Epithelial cell of proximal tubule (primary cell): ENCODE measurements at regions not wholly inside any gene's neighbourhood (a gene's known extent, or its start where the extent isn't known, plus 50 kb on each side); places are given as distances from the start of the nearest gene placed in this dataset.

Experiments used
- DNase-seq: peaks from one replicate; pipeline ENCODE4 v3.0.0-alpha.2; 2011; ENCODE audit warnings: low read depth
- H3K4me3 ChIP-seq: 2 replicates; pipeline ENCODE4 v1.5.1; 2011; ENCODE audit warnings: low read depth, mild to moderate bottlenecking, low read length
- CTCF ChIP-seq: conservative IDR thresholded peaks from 2 replicates; pipeline ENCODE4 v1.5.1; 2012; ENCODE audit warnings: low read depth, mild to moderate bottlenecking, low read length

- H3K4me3 ChIP-seq: no peak overlapping the region
- TF ChIP-seq CTCF: no peak
- no peak for DNase-seq
These were observed 202.8 kb downstream of the URI1 start for GRCh38 chr19:30144802-30145201.

- no peak overlapping the region for H3K4me3 ChIP-seq
- no peak for TF ChIP-seq CTCF
- no peak for DNase-seq
These were observed 203.4 kb downstream of the URI1 start for GRCh38 chr19:30145467-30145866.

GRCh38 chr19:30146346-30146745 lies 204.3 kb downstream of the URI1 start:
- H3K4me3 ChIP-seq: no peak overlapping the region
- no peak for TF ChIP-seq CTCF
- no peak for DNase-seq

- TF ChIP-seq CTCF: no peak
- DNase-seq: no peak
- H3K4me3 ChIP-seq: no peak overlapping the region
These were observed 206.2 kb downstream of the URI1 start for GRCh38 chr19:30148039-30148790.

GRCh38 chr19:30148803-30149202 lies 206.8 kb downstream of the URI1 start:
- DNase-seq: no peak
- no peak for TF ChIP-seq CTCF
- no peak overlapping the region for H3K4me3 ChIP-seq

- DNase-seq: no peak
- H3K4me3 ChIP-seq: no peak overlapping the region
- no peak for TF ChIP-seq CTCF
These were observed 207.3 kb downstream of the URI1 start for GRCh38 chr19:30149300-30149699.

GRCh38 chr19:30150626-30151025 lies 208.6 kb downstream of the URI1 start:
- no peak for TF ChIP-seq CTCF
- no peak for DNase-seq

More at GRCh38 chr19:30150626-30151025, 208.6 kb downstream of the URI1 start:
- no peak overlapping the region for H3K4me3 ChIP-seq
